GM19467 (cell line): ENCODE measurements at regions not wholly inside any gene's neighbourhood (a gene's known extent, or its start where the extent isn't known, plus 50 kb on each side); places are given as distances from the start of the nearest gene placed in this dataset.

Experiments
- ATAC-seq: cut with Tn5 transposase; IDR thresholded peaks from one replicate; pipeline ENCODE4 v1.9.1; 2021; ENCODE audit warnings: mild to moderate bottlenecking, moderate library complexity; ENCODE audit not compliant: unreplicated experiment

DNA sequence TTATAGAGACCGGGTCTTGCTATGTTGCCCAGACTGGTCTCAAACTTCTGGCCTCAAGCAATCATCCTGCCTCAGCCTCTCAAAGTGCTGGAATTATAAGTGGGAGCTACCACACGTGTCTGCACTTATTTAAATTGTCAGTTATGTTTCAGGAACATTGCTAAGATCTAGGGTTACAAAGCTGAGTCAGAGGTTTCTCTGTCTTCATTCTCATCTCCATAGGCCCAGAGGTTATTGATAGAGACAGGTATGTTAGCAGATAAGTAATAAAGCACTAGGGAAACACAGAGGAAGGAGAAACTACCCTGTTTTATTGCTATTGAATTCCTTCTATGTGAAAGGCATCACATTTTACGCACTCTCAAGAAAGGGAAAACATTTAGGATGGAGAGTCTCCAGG lies 214.1 kb downstream of the REEP3 start:
- ATAC-seq: no peak

DNA sequence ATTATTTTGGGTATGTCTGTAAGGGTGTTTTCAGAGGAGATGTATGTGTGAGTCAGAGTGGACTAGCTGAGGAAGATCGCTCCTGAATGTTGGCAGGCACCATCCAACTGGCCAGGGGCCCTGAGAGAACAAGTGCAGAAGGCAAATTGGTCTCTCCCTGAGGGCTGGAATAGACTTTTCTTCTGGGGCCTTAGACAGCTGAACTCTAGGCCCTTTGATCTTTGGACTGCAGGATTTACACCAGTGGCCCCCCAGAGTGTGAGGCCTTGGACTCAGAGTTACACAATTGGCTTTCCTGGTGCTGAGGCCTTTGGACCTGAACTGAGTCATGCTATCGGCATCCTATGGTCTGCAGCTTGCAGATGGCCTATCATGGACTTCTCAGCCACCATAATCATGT lies 217.2 kb downstream of the REEP3 start:
- ATAC-seq: no peak

GRCh38 chr10:63744060-63744941 lies 223.1 kb downstream of the REEP3 start:
- no peak for ATAC-seq

DNA sequence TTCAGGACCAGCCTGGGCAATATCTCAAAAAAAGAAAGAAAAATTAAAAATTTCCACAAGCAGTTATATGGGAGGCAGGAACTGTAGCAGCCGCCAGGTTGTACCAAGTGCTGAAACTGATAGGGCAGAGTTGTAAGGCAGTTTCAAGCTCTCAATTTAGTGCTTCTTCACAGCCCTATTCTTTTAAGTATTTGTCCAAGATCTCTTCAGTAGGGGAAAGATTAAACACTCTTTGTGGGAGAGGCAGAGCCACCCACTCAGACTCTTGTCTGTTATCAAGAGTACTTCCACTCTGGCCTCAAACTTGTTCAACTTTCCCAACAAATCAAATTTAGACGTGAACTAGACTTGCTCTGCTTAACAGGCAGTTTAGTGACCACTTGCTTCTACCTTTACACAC lies 228.7 kb downstream of the REEP3 start:
- ATAC-seq: no peak

DNA sequence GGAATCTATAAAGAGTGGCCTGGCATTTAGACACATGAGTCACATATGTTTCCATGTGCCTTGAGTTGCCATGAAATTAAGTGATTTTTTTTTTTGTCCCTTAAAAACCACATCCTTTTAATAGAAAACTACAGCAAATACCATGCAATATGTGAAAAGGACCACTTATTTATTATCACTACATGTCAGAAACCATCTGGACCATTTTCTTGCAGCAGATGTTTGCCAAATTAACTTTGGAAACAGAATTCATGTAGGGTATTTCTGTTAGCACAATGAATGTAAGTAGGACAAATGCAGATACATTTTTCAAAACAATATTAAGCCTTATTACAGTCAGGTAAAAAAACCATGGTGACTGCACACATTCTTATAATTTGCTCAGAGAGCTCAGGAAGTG lies 230.6 kb downstream of the REEP3 start:
- ATAC-seq: no peak

DNA sequence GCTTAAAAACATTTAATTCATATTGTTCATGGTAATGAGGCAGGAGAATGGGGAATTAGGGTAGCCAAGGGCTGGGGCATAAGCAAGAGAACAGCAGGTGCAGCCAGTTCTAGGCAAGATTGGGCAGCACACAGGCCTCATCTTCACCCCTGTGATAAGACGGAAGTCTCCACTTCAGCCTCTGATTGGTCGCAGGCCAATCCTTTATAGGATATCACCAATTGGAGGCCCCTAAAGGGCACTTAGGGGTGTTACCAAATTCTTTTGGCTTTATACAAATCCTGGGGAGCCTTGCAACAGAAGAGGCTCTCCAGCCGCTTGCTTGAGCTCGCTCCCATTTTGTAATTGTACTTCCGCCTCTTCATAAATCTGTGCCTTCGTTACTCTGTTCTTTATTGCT lies 231.1 kb downstream of the REEP3 start:
- no peak for ATAC-seq

- no peak for ATAC-seq
Observed at GRCh38 chr10:63753808-63754207, 232.6 kb downstream of the REEP3 start.

GRCh38 chr10:63755441-63755840 lies 234.2 kb downstream of the REEP3 start:
- ATAC-seq: no peak

- no peak for ATAC-seq
Observed at GRCh38 chr10:63757067-63757466, 235.9 kb downstream of the REEP3 start.

- no peak for ATAC-seq
Observed at GRCh38 chr10:63758080-63758479, 236.9 kb downstream of the REEP3 start.

DNA sequence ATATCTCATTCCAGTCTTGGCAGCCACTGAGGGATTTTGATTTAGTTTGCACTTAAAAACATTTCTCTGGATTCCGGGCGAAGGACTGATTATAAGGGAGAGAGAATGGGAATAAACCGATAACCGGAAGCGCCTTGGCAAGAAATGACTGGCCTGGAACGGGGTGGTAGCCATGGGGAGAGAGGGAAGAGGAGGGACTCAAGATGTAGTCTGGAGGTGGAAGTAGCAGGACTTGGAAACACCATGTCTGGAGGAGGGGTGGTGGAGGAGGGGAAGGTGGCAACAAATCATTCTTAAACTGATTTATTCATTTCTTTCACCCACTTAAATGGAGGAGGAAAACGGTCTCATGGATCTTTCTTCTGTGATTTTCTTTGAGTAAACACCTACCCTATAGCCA lies 238.1 kb downstream of the REEP3 start:
- no peak for ATAC-seq

- no peak for ATAC-seq
Observed at GRCh38 chr10:63760034-63760707, 239.0 kb downstream of the REEP3 start.

DNA sequence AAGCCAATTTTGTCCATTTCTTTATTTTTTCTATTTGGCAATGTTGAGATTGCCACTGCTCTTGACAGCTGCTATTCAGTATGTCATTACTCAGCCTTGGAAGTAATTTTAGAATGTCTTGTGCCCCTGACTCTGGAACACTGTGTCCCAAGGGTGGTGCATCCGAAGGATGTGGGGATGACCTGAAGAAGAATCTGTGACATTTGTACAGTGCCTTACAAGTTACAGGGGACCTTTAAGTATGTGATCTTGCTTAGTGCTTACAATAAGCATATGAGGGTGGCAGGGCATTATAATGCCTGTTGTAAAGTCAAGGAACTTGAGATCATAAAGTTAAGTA lies 239.5 kb downstream of the REEP3 start:
- no peak for ATAC-seq

GRCh38 chr10:63761243-63761642 lies 240.0 kb downstream of the REEP3 start:
- ATAC-seq: no peak

GRCh38 chr10:63763744-63764143 lies 242.5 kb downstream of the REEP3 start:
- no peak for ATAC-seq

DNA sequence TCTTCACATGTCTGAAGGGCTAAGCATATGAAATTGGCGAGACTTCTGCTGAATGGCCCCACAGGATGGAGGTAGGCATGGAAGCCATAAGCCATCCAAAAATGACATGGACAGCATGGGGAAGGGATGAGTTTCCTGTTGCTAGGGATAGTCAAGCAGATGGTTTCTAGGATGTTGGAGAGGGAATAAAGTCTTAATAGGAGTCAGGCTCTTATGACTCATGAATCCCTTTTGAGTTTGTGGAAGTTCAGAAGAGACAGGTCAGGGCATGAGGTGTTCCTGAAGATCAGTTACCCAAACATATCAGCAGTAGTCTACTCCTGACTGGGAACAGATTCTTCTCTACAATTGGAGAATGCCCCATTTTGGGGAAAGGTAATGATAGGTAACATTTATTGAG lies 243.9 kb downstream of the REEP3 start:
- ATAC-seq: no peak

- no peak for ATAC-seq
Observed at GRCh38 chr10:63766745-63767137, 245.5 kb downstream of the REEP3 start.

DNA sequence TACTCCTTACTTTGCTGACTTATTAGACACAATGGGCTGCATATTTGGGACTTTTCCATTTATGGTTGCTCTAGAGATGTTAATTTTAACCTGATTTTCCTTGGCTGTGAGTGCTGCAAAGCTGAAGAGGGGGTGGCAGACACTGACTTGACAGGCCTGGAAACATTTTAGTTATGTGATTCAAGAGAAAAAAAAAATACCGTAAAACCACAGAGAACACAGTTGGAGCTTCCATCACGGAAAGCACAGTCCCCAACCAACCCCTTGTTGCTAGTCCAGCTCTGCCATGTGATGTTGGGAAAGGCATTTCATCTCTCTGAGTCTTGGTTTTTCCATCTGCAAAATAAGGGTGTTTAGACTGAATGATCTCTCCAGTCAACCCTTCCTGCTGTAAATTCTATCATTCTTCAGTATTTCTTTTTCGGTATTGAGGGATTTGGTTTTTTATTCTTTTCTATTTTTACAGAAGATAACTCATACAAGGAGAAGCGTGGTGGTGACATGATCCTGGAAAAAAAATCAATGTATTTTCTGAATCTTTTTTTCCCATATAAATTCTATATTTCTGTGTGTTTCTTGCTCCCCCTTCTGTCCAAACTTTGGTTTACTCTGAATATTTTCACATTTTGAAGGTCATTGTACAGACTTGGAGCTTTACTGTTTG lies 246.1 kb downstream of the REEP3 start:
- ATAC-seq: no peak

- no peak for ATAC-seq
Observed at GRCh38 chr10:63769367-63769766, 248.2 kb downstream of the REEP3 start.

DNA sequence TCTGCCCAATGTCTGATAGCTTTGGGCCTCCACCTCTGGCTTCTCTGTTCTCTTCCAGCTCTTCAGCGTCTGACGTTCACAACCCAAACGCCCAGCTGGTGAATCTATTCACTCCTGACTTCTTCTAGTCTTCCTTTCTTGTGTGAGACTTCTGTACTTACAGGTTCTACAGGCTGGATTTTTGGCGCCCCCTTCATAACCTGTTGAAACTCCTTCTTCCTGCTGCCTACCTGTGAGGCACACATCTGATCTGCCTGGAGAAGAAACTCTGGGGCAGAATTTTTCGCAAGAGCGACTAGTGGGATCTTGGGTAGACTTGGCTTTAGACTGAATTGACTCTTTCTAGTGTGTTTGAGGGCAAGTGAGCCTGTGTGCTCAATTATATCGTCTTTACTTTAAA lies 249.3 kb downstream of the REEP3 start:
- ATAC-seq: no peak

DNA sequence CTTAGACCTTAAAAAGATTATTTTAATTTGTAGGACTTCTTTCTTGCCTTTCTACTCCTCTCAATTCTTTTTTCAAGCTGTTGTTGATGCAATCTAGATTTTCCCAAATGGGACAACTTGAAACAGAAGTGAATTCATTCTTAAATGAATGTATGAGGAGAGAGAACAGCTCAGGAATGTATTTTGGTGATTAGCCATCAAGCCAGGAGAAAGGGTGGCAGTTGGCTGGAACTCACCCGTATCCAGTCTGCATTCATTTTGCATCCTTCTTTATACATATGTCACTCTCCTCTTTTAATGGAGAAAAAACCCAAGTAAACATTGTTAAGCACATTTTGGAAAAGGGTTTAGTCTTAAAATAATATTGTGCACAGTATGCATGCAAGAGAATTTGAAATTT lies 251.3 kb downstream of the REEP3 start:
- ATAC-seq: no peak

DNA sequence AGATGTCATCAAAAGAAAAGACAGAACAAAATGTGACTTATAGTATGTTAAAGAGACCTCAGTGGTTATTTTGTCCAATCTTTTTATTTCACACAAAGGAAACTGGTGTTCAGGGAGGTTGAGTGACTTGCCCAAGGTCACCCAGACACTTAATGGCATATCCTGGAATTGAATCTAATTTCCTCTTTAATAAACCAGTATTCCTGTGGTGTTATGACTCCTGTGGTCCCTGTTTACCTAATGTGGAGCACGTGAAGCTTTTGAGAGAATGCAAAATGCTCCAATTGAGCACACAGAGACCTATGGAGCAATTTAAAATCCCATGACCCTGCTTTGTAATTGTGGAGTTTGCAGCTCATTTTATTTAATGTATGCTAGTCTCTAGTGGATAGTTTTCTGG lies 251.9 kb downstream of the REEP3 start:
- no peak for ATAC-seq
